ENCODE measurements at regions not wholly inside any gene's neighbourhood (a gene's known extent, or its start where the extent isn't known, plus 50 kb on each side); places are given as distances from the start of the nearest gene placed in this dataset.

GRCh38 chrX:121858867-121859647, 811.6 kb downstream of the GLUD2 start:
- TF ChIP-seq, protein P1, sequence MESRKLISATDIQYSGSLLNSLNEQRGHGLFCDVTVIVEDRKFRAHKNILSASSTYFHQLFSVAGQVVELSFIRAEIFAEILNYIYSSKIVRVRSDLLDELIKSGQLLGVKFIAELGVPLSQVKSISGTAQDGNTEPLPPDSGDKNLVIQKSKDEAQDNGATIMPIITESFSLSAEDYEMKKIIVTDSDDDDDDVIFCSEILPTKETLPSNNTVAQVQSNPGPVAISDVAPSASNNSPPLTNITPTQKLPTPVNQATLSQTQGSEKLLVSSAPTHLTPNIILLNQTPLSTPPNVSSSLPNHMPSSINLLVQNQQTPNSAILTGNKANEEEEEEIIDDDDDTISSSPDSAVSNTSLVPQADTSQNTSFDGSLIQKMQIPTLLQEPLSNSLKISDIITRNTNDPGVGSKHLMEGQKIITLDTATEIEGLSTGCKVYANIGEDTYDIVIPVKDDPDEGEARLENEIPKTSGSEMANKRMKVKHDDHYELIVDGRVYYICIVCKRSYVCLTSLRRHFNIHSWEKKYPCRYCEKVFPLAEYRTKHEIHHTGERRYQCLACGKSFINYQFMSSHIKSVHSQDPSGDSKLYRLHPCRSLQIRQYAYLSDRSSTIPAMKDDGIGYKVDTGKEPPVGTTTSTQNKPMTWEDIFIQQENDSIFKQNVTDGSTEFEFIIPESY (IDR thresholded peaks at IDR 0.05), result no peak
- TF ChIP-seq, protein P2, sequence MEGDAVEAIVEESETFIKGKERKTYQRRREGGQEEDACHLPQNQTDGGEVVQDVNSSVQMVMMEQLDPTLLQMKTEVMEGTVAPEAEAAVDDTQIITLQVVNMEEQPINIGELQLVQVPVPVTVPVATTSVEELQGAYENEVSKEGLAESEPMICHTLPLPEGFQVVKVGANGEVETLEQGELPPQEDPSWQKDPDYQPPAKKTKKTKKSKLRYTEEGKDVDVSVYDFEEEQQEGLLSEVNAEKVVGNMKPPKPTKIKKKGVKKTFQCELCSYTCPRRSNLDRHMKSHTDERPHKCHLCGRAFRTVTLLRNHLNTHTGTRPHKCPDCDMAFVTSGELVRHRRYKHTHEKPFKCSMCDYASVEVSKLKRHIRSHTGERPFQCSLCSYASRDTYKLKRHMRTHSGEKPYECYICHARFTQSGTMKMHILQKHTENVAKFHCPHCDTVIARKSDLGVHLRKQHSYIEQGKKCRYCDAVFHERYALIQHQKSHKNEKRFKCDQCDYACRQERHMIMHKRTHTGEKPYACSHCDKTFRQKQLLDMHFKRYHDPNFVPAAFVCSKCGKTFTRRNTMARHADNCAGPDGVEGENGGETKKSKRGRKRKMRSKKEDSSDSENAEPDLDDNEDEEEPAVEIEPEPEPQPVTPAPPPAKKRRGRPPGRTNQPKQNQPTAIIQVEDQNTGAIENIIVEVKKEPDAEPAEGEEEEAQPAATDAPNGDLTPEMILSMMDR (IDR thresholded peaks at IDR 0.05; ENCODE audit: low read depth, low read length, missing input control), result no peak
- TF ChIP-seq RAD21 (IDR thresholded peaks at IDR 0.05) (no peak), HNF4A (conservative IDR thresholded peaks at IDR 0.05) (no peak), SP1 (IDR thresholded peaks at IDR 0.05) (no peak), ATF3 (IDR thresholded peaks at IDR 0.05) (no peak), YY1 (IDR thresholded peaks at IDR 0.05) (no peak), HNF4G (IDR thresholded peaks at IDR 0.05) (no peak), RXRA (IDR thresholded peaks at IDR 0.05) (no peak), TAF1 (conservative IDR thresholded peaks at IDR 0.05) (no peak)
- TF ChIP-seq, protein P3, sequence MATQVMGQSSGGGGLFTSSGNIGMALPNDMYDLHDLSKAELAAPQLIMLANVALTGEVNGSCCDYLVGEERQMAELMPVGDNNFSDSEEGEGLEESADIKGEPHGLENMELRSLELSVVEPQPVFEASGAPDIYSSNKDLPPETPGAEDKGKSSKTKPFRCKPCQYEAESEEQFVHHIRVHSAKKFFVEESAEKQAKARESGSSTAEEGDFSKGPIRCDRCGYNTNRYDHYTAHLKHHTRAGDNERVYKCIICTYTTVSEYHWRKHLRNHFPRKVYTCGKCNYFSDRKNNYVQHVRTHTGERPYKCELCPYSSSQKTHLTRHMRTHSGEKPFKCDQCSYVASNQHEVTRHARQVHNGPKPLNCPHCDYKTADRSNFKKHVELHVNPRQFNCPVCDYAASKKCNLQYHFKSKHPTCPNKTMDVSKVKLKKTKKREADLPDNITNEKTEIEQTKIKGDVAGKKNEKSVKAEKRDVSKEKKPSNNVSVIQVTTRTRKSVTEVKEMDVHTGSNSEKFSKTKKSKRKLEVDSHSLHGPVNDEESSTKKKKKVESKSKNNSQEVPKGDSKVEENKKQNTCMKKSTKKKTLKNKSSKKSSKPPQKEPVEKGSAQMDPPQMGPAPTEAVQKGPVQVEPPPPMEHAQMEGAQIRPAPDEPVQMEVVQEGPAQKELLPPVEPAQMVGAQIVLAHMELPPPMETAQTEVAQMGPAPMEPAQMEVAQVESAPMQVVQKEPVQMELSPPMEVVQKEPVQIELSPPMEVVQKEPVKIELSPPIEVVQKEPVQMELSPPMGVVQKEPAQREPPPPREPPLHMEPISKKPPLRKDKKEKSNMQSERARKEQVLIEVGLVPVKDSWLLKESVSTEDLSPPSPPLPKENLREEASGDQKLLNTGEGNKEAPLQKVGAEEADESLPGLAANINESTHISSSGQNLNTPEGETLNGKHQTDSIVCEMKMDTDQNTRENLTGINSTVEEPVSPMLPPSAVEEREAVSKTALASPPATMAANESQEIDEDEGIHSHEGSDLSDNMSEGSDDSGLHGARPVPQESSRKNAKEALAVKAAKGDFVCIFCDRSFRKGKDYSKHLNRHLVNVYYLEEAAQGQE (IDR thresholded peaks at IDR 0.05), result no peak
